ENCODE measurements at regions not wholly inside any gene's neighbourhood (a gene's known extent, or its start where the extent isn't known, plus 50 kb on each side); places are given as distances from the start of the nearest gene placed in this dataset.

DNA sequence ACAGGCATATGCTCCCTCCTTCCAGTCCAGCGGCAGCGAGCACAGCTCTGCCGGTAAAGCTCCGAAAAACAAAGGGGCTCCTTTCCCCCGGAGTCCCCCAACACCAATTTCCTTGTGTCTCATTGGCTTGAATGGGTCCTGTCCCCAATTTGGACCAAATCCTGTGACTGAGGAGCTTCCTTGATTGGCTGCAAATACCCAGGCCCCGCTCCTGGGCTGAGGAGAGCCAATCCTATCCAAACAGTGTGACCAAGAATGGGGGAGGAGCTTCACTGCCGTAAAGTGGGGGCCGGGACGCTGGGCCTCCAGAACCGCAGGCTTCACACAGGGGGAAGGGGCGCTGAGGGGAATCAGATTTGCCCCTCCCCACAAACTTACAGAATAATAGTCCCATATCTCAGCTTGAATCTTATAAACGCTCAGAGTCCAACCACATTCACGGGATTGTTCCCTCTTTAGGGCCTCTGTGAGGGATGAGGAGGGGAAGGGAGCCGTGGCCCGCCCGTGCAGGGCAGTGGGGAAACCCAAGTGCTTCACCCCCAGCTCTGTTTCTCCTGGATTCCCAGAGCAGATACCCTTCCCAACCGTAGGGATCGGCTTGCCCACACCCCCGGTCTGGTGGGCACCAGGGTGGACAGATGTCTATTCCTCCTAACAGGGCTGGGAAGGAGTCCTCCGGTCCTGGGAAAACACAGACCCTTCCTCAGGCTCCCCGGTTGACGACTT lies 141.0 kb upstream of the MLN start:
- H4K20me1 ChIP-seq (ENCODE audit: insufficient read depth, low read length) = no peaks in the 10 kb centered on the region
- H3K9me2 ChIP-seq (ENCODE audit: insufficient read depth, low read length) = no peaks in the 10 kb centered on the region
- H2AFZ ChIP-seq (ENCODE audit: low read length) = no peak overlapping the region
- CTCF ChIA-PET (ENCODE audit: unreplicated experiment) = no interaction called here
- H3K4me1 ChIP-seq (ENCODE audit: insufficient read depth, low read length, poor library complexity, severe bottlenecking) = no peaks in the 10 kb centered on the region
- POLR2A ChIA-PET = no interaction called here
- H3K36me3 ChIP-seq (ENCODE audit: insufficient read depth, low read length) = no peaks in the 10 kb centered on the region
- no peak for TF ChIP-seq EZH2phosphoT487 (IDR thresholded peaks at IDR 0.05; ENCODE audit: borderline replicate concordance, low read depth, low read length)
- TF ChIP-seq, protein P1, sequence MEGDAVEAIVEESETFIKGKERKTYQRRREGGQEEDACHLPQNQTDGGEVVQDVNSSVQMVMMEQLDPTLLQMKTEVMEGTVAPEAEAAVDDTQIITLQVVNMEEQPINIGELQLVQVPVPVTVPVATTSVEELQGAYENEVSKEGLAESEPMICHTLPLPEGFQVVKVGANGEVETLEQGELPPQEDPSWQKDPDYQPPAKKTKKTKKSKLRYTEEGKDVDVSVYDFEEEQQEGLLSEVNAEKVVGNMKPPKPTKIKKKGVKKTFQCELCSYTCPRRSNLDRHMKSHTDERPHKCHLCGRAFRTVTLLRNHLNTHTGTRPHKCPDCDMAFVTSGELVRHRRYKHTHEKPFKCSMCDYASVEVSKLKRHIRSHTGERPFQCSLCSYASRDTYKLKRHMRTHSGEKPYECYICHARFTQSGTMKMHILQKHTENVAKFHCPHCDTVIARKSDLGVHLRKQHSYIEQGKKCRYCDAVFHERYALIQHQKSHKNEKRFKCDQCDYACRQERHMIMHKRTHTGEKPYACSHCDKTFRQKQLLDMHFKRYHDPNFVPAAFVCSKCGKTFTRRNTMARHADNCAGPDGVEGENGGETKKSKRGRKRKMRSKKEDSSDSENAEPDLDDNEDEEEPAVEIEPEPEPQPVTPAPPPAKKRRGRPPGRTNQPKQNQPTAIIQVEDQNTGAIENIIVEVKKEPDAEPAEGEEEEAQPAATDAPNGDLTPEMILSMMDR (conservative IDR thresholded peaks at IDR 0.05; ENCODE audit: low read length) = no peak
- no peaks in the 10 kb centered on the region for H3K9me3 ChIP-seq (ENCODE audit: low read length)
- no peaks in the 10 kb centered on the region for H3K79me2 ChIP-seq (ENCODE audit: insufficient read depth, low read depth, low read length)
- intact Hi-C loops (cut with micrococcal nuclease; ENCODE audit: unreplicated experiment) = no loop called here
- no peak overlapping the region for H3K27ac ChIP-seq (ENCODE audit: low read depth, low read length, poor library complexity, severe bottlenecking)
- H3K4me3 ChIP-seq (ENCODE audit: low read depth, low read length, poor library complexity, severe bottlenecking) = no peak overlapping the region
- BruUV-seq (replicated peaks) = no TSS peak
- no peak overlapping the region for H3K4me2 ChIP-seq (ENCODE audit: low read length)
- no peak for DNase-seq (ENCODE audit: low spot score)

DNA sequence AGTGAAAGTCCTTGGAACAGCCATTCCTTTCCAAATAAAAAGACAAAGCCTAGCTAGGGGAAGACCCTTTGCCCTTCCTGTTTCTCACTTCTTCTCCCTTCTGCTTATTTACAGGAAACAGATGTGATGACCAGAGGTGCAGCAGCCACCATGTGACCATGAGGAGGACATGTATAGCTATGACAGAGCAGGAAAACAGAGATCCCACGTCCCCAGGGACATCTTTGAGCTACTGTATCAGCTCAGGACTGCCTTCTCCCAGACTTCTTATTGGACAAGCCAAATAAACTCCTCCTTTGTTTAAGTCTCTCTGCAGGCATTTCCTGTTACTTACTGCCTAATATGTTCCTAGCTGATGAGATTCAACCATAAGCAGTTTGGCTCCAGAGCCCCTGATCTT lies 133.1 kb upstream of the MLN start:
- TF ChIP-seq EZH2phosphoT487 (IDR thresholded peaks at IDR 0.05; ENCODE audit: borderline replicate concordance, low read depth, low read length) = no peak
- TF ChIP-seq, protein P1 (conservative IDR thresholded peaks at IDR 0.05; ENCODE audit: low read length) = no peak
- CTCF ChIA-PET (ENCODE audit: unreplicated experiment) = no interaction called here
- no peaks in the 10 kb centered on the region for H3K9me3 ChIP-seq (ENCODE audit: low read length)
- H3K79me2 ChIP-seq (ENCODE audit: insufficient read depth, low read depth, low read length) = no peaks in the 10 kb centered on the region
- H3K4me1 ChIP-seq (ENCODE audit: insufficient read depth, low read length, poor library complexity, severe bottlenecking) = no peaks in the 10 kb centered on the region
- H3K36me3 ChIP-seq (ENCODE audit: insufficient read depth, low read length) = no peaks in the 10 kb centered on the region
- no peak overlapping the region for H3K4me3 ChIP-seq (ENCODE audit: low read depth, low read length, poor library complexity, severe bottlenecking)
- no TSS peak for BruUV-seq (replicated peaks)
- H3K4me2 ChIP-seq (ENCODE audit: low read length) = no peak overlapping the region
- DNase-seq (ENCODE audit: low spot score) = no peak
- H3K27ac ChIP-seq (ENCODE audit: low read depth, low read length, poor library complexity, severe bottlenecking) = no peak overlapping the region
- POLR2A ChIA-PET = interaction anchor here (0.6 kb wide), 1 partner anchor 1761 kb away, joined by 3 read pairs; the partner anchor contains the start of gene AGPAT1
- no peaks in the 10 kb centered on the region for H3K9me2 ChIP-seq (ENCODE audit: insufficient read depth, low read length)
- intact Hi-C loops (cut with micrococcal nuclease; ENCODE audit: unreplicated experiment) = no loop called here
- H2AFZ ChIP-seq (ENCODE audit: low read length) = no peak overlapping the region
- no peaks in the 10 kb centered on the region for H4K20me1 ChIP-seq (ENCODE audit: insufficient read depth, low read length)

DNA sequence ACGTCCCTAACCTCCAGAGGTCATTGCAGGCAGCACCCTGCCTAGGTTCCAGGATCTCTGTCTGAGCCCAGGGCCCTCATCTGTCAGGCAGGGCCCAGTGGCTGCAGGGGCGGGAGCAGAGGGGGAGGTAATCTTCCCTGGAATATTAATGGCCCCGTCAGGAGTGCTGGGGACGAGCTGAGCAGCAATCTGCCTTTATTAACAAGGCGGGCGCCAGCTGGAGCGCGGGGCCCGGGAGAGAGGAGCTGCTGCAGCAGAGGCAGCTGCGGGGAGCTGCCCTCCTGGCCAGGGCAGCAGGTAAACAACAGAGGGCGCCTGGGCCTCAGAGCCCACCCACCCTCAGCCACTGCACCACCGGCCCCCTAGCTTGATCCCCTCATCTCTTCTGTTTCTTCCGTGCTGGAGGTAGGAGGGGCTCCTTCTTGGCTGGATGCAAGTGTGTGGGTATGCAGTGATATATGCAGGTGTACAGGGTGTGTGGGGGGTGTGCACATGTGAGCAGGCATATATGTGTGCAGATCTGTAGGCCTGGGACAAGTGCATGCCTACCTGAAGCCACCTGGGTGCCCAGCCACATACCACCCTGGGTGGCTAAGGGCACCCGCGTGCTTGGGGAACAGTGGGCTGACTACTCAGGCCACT lies 131.8 kb upstream of the MLN start:
- H3K9me3 ChIP-seq (ENCODE audit: low read length) = no peaks in the 10 kb centered on the region
- intact Hi-C loops (cut with micrococcal nuclease; ENCODE audit: unreplicated experiment) = no loop called here
- TF ChIP-seq, protein P1 (conservative IDR thresholded peaks at IDR 0.05; ENCODE audit: low read length) = no peak
- TF ChIP-seq EZH2phosphoT487 (IDR thresholded peaks at IDR 0.05; ENCODE audit: borderline replicate concordance, low read depth, low read length) = no peak
- ChIA-PET POLR2A (no interaction called here), CTCF (ENCODE audit: unreplicated experiment) (no interaction called here)
- no peak overlapping the region for H3K4me3 ChIP-seq (ENCODE audit: low read depth, low read length, poor library complexity, severe bottlenecking)
- H3K9me2 ChIP-seq (ENCODE audit: insufficient read depth, low read length) = no peaks in the 10 kb centered on the region
- H3K4me1 ChIP-seq (ENCODE audit: insufficient read depth, low read length, poor library complexity, severe bottlenecking) = no peaks in the 10 kb centered on the region
- no peak for DNase-seq (ENCODE audit: low spot score)
- H3K4me2 ChIP-seq (ENCODE audit: low read length) = no peak overlapping the region
- H3K79me2 ChIP-seq (ENCODE audit: insufficient read depth, low read depth, low read length) = no peaks in the 10 kb centered on the region
- no peak overlapping the region for H3K27ac ChIP-seq (ENCODE audit: low read depth, low read length, poor library complexity, severe bottlenecking)
- H2AFZ ChIP-seq (ENCODE audit: low read length) = no peak overlapping the region
- BruUV-seq (replicated peaks) = no TSS peak
- H4K20me1 ChIP-seq (ENCODE audit: insufficient read depth, low read length) = no peaks in the 10 kb centered on the region
- H3K36me3 ChIP-seq (ENCODE audit: insufficient read depth, low read length) = no peaks in the 10 kb centered on the region
